Suppressor macrophage treated with lipopolysaccharide for 1 hour (primary cell): ENCODE measurements at regions not wholly inside any gene's neighbourhood (a gene's known extent, or its start where the extent isn't known, plus 50 kb on each side); places are given as distances from the start of the nearest gene placed in this dataset.

Experiments
- DNase-seq, 3 donors: peaks; one replicate each; pipeline ENCODE4 v3.0.0-alpha.2; 2020 to 2022

- no peak for DNase-seq
Observed at GRCh38 chr15:62588938-62589670, 424.0 kb upstream of the C2CD4B start.

- DNase-seq: no peak
Observed at GRCh38 chr15:62591842-62592838, 427.1 kb upstream of the C2CD4B start.

GRCh38 chr15:62592920-62593319 is 427.8 kb upstream of the C2CD4B start:
- DNase-seq: no peak

- DNase-seq: no peak
Observed at GRCh38 chr15:62593681-62594399, 428.8 kb upstream of the C2CD4B start.

GRCh38 chr15:62598217-62598616 is 433.1 kb upstream of the C2CD4B start:
- no peak for DNase-seq

- peak in 1 of 3 donors; percentile 16 for DNase-seq
Observed at GRCh38 chr15:62599791-62600777, 435.0 kb upstream of the C2CD4B start.

- DNase-seq: no peak
Observed at GRCh38 chr15:62601777-62602545, 436.9 kb upstream of the C2CD4B start.

- no peak for DNase-seq
Observed at GRCh38 chr15:62603742-62604141, 438.7 kb upstream of the C2CD4B start.

- no peak for DNase-seq
Observed at GRCh38 chr15:62605282-62605681, 437.3 kb upstream of the TPM1 start.

- no peak for DNase-seq
Observed at GRCh38 chr15:62606376-62607113, 436.0 kb upstream of the TPM1 start.

GRCh38 chr15:62607114-62607462 is 435.5 kb upstream of the TPM1 start:
- DNase-seq: no peak

- peak; percentile 21 to 36 (median 32) for DNase-seq
Observed at GRCh38 chr15:62607643-62608042, 434.9 kb upstream of the TPM1 start.

GRCh38 chr15:62608369-62608768 is 434.2 kb upstream of the TPM1 start:
- no peak for DNase-seq

- no peak for DNase-seq
Observed at GRCh38 chr15:62610265-62610869, 432.2 kb upstream of the TPM1 start.

- no peak for DNase-seq
Observed at GRCh38 chr15:62611002-62611401, 431.5 kb upstream of the TPM1 start.

- DNase-seq: no peak
Observed at GRCh38 chr15:62612183-62612733, 430.3 kb upstream of the TPM1 start.

- DNase-seq: no peak
Observed at GRCh38 chr15:62612771-62613170, 429.8 kb upstream of the TPM1 start.

GRCh38 chr15:62616746-62617145 is 425.8 kb upstream of the TPM1 start:
- DNase-seq: no peak

- DNase-seq: no peak
Observed at GRCh38 chr15:62617741-62618140, 424.8 kb upstream of the TPM1 start.

GRCh38 chr15:62618432-62618831 is 424.1 kb upstream of the TPM1 start:
- no peak for DNase-seq
